Transverse colon (tissue), 4 donors: ENCODE measurements at regions not wholly inside any gene's neighbourhood (a gene's known extent, or its start where the extent isn't known, plus 50 kb on each side); places are given as distances from the start of the nearest gene placed in this dataset.

Experiments used
- DNase-seq: peaks from one replicate; pipeline ENCODE4 v3.0.0-alpha.2; 2019
- H3K27ac ChIP-seq, 4 donors: fragments of 200-600 bp; sonication (generic); 2 replicates each; pipeline ENCODE4 v1.5.1; 2016 to 2018; ENCODE audit warnings: inconsistent platforms in 4 of 4
- H3K27me3 ChIP-seq: fragments of 200-600 bp; sonication (generic); 2 replicates; pipeline ENCODE4 v1.5.1; 2017; ENCODE audit warnings: inconsistent platforms
- H3K36me3 ChIP-seq, 4 donors: fragments of 200-600 bp; sonication (generic); 2 replicates each; pipeline ENCODE4 v1.5.1; 2017 to 2019; ENCODE audit warnings: inconsistent platforms in 4 of 4
- H3K4me1 ChIP-seq, 4 donors: fragments of 200-600 bp; sonication (generic); 2 replicates each; pipeline ENCODE4 v1.5.1; 2017 to 2020; ENCODE audit warnings: inconsistent platforms in 4 of 4
- H3K4me3 ChIP-seq, 4 donors: fragments of 200-600 bp; sonication (generic); 1 replicate in 1 of 4; 2 replicates in 3 of 4; pipeline versions ENCODE4 v1.5.1 to v1.6.1; 2017 to 2019; ENCODE audit warnings: inconsistent platforms in 4 of 4
- H3K9me3 ChIP-seq, 2 donors: fragments of 200-600 bp; sonication (generic); 2 replicates each; pipeline ENCODE4 v1.5.1; 2017 to 2019; ENCODE audit warnings: inconsistent platforms in 2 of 2
- CTCF ChIP-seq, 5 experiments: fragments of 200-600 bp in 3 of 5; fragments of 450-650 bp in 2 of 5; sonication (generic) in 3 of 5; IDR thresholded peaks; 1 replicate in 2 of 5; 2 replicates in 3 of 5; pipeline ENCODE4 v1.5.1; 2016 to 2017; ENCODE audit warnings: antibody characterized with exemption in 5 of 5, inconsistent platforms in 3 of 5, mild to moderate bottlenecking in 2 of 5, moderate library complexity in 1 of 5
- EP300 ChIP-seq: sonication (generic); formaldehyde crosslinking; IDR thresholded peaks from one replicate; pipeline ENCODE4 v1.6.1; 2017; ENCODE audit warnings: antibody characterized with exemption, low read depth
- POLR2A ChIP-seq: fragments of 450-650 bp; IDR thresholded peaks from one replicate; pipeline ENCODE4 v1.6.1; 2016; ENCODE audit warnings: antibody characterized with exemption, mild to moderate bottlenecking, moderate library complexity
- POLR2AphosphoS5 ChIP-seq, 3 donors: sonication (generic); formaldehyde crosslinking; IDR thresholded peaks; one replicate each; pipeline ENCODE4 v1.6.1; 2016; ENCODE audit warnings: antibody characterized with exemption in 3 of 3
- WGBS, 2 donors: methylation state at CpG; one replicate each; pipeline ENCODE4 v1.1.5; 2018; ENCODE audit warnings: low coverage in 1 of 2; 5-methylcytosine and 5-hydroxymethylcytosine counted together
- in situ Hi-C, 4 donors: fragments of 200-750 bp; cut with MboI; loops; one replicate each; pipeline versions ENCODE4 v1.15.0 to v1.15.1; 2017; ENCODE audit warnings: low sequenced_read_pairs in 3 of 4, low pct_ligation_motif_present in 1 of 4, low pct_unique_long_range_greater_than_20kb in 1 of 4
- intact Hi-C: fragments of 100-400 bp; cut with DNase I; formaldehyde crosslinking; loops from one replicate; pipeline ENCODE4 v1.15.1; 2023; ENCODE audit warnings: low total_unique reads

- no peak overlapping the region for H3K27ac ChIP-seq
- intact Hi-C loops = no loop called here
- in situ Hi-C loops = loop anchor here in 1 of 4 donors (25.0 kb wide), 1 partner anchor 92 kb away; no protein-coding TSS in a partner anchor
- no peaks in the 10 kb centered on the region for H3K4me1 ChIP-seq
- no peak for DNase-seq
- H3K4me3 ChIP-seq = no peak overlapping the region
- H3K27me3 ChIP-seq = no peaks in the 10 kb centered on the region
- 49 to 69% methylated on average over 7 of the region's 7 CpGs for WGBS, 2 donors
- H3K9me3 ChIP-seq = peaks cover 3 to 6% of the 10 kb centered on the region in 2 donors
- TF ChIP-seq EP300 (no peak), POLR2A (no peak), POLR2AphosphoS5 (IDR thresholded peaks at IDR 0.05) (no peak), CTCF (IDR thresholded peaks at IDR 0.05) (no peak)
- H3K36me3 ChIP-seq = no peaks in the 10 kb centered on the region
Observed at GRCh38 chr3:99394831-99395778, 243.3 kb upstream of the COL8A1 start.

GRCh38 chr3:99393961-99394360 lies 244.4 kb upstream of the COL8A1 start:
- 74 to 87% methylated on average over 2 of the region's 2 CpGs for WGBS, 2 donors
- no peak for DNase-seq
- in situ Hi-C loops = loop anchor here in 1 of 4 donors (25.0 kb wide), 1 partner anchor 93 kb away; no protein-coding TSS in a partner anchor
- no peak for TF ChIP-seq POLR2A
- TF ChIP-seq POLR2AphosphoS5 (IDR thresholded peaks at IDR 0.05) = no peak
- TF ChIP-seq EP300 = no peak
- TF ChIP-seq CTCF (IDR thresholded peaks at IDR 0.05) = no peak
- Histone ChIP-seq H3K4me1 (no peaks in the 10 kb centered on the region), H3K27me3 (no peaks in the 10 kb centered on the region), H3K27ac (no peak overlapping the region), H3K9me3 (peaks cover 3 to 6% of the 10 kb centered on the region in 2 donors), H3K4me3 (no peak overlapping the region), H3K36me3 (no peaks in the 10 kb centered on the region)
- intact Hi-C loops = no loop called here

- Histone ChIP-seq H3K4me3 (no peak overlapping the region), H3K9me3 (no peaks in the 10 kb centered on the region), H3K4me1 (no peaks in the 10 kb centered on the region), H3K27ac (no peak overlapping the region), H3K27me3 (no peaks in the 10 kb centered on the region), H3K36me3 (no peaks in the 10 kb centered on the region)
- DNase-seq = no peak
- in situ Hi-C loops (loop anchor here in 1 of 4 donors (25.0 kb wide), 1 partner anchor 99 kb away; no protein-coding TSS in a partner anchor), intact Hi-C loops (no loop called here)
- TF ChIP-seq POLR2A (no peak), EP300 (no peak), CTCF (IDR thresholded peaks at IDR 0.05) (no peak), POLR2AphosphoS5 (IDR thresholded peaks at IDR 0.05) (no peak)
Observed at GRCh38 chr3:99388780-99389179, 249.6 kb upstream of the COL8A1 start.

GRCh38 chr3:99384596-99384995 lies 253.8 kb upstream of the COL8A1 start:
- Histone ChIP-seq H3K9me3 (no peaks in the 10 kb centered on the region), H3K36me3 (no peaks in the 10 kb centered on the region), H3K4me1 (no peaks in the 10 kb centered on the region), H3K27ac (no peak overlapping the region), H3K27me3 (no peaks in the 10 kb centered on the region), H3K4me3 (no peak overlapping the region)
- in situ Hi-C loops = loop anchor here in 1 of 4 donors (25.0 kb wide), 1 partner anchor 103 kb away; no protein-coding TSS in a partner anchor
- intact Hi-C loops = no loop called here
- TF ChIP-seq POLR2A (no peak), CTCF (IDR thresholded peaks at IDR 0.05) (no peak), POLR2AphosphoS5 (IDR thresholded peaks at IDR 0.05) (no peak), EP300 (no peak)
- DNase-seq = no peak
